ENCODE measurements at regions not wholly inside any gene's neighbourhood (a gene's known extent, or its start where the extent isn't known, plus 50 kb on each side); places are given as distances from the start of the nearest gene placed in this dataset.

GRCh38 chr4:148716431-148717052 lies 274.3 kb upstream of the NR3C2 start:
- POLR2A ChIA-PET = no interaction called here
- Mint-ChIP-seq H3K36me3 (ENCODE audit: insufficient read depth, unreplicated experiment) (no peaks in the 10 kb centered on the region), H3K27ac (ENCODE audit: low read depth, unreplicated experiment) (no peak overlapping the region), H3K9me3 (ENCODE audit: unreplicated experiment) (no peaks in the 10 kb centered on the region), H3K4me3 (ENCODE audit: unreplicated experiment) (no peak overlapping the region), H3K4me1 (ENCODE audit: insufficient read depth, unreplicated experiment) (no peaks in the 10 kb centered on the region), H3K27me3 (ENCODE audit: insufficient read depth, unreplicated experiment) (no peaks in the 10 kb centered on the region)
- DNase-seq (ENCODE audit: unreplicated experiment) = no peak
- no TSS peak for BruUV-seq (replicated peaks)
- no peak for TF ChIP-seq CTCF (IDR thresholded peaks at IDR 0.05; ENCODE audit: unreplicated experiment)
- intact Hi-C loops (cut with micrococcal nuclease) = no loop called here
- CTCF ChIA-PET = no interaction called here

- CTCF ChIA-PET = no interaction called here
- BruUV-seq (replicated peaks) = no TSS peak
- H3K36me3 Mint-ChIP-seq (ENCODE audit: insufficient read depth, unreplicated experiment) = no peaks in the 10 kb centered on the region
- TF ChIP-seq CTCF (IDR thresholded peaks at IDR 0.05; ENCODE audit: unreplicated experiment) = no peak
- H3K4me3 Mint-ChIP-seq (ENCODE audit: unreplicated experiment) = no peak overlapping the region
- H3K9me3 Mint-ChIP-seq (ENCODE audit: unreplicated experiment) = peaks cover 13% of the 10 kb centered on the region
- no peak for DNase-seq (ENCODE audit: unreplicated experiment)
- H3K27me3 Mint-ChIP-seq (ENCODE audit: insufficient read depth, unreplicated experiment) = no peaks in the 10 kb centered on the region
- intact Hi-C loops (cut with micrococcal nuclease) = no loop called here
- H3K4me1 Mint-ChIP-seq (ENCODE audit: insufficient read depth, unreplicated experiment) = no peaks in the 10 kb centered on the region
- H3K27ac Mint-ChIP-seq (ENCODE audit: low read depth, unreplicated experiment) = no peak overlapping the region
- POLR2A ChIA-PET = interaction anchor here (0.5 kb wide), 1 partner anchor 260 kb away, joined by 3 read pairs; no protein-coding TSS in a partner anchor
Measured at GRCh38 chr4:148704291-148704690, 262.1 kb upstream of the NR3C2 start.

GRCh38 chr4:148694702-148695101 lies 252.5 kb upstream of the NR3C2 start:
- CTCF ChIA-PET = interaction anchor here (0.6 kb wide), 1 partner anchor 12 kb away, joined by 3 read pairs; no protein-coding TSS in a partner anchor
- no peak for DNase-seq (ENCODE audit: unreplicated experiment)

More at GRCh38 chr4:148694702-148695101, 252.5 kb upstream of the NR3C2 start:
- Mint-ChIP-seq H3K9me3 (ENCODE audit: unreplicated experiment) (no peaks in the 10 kb centered on the region), H3K4me1 (ENCODE audit: insufficient read depth, unreplicated experiment) (no peaks in the 10 kb centered on the region), H3K27ac (ENCODE audit: low read depth, unreplicated experiment) (no peak overlapping the region), H3K4me3 (ENCODE audit: unreplicated experiment) (no peak overlapping the region), H3K27me3 (ENCODE audit: insufficient read depth, unreplicated experiment) (no peaks in the 10 kb centered on the region), H3K36me3 (ENCODE audit: insufficient read depth, unreplicated experiment) (no peaks in the 10 kb centered on the region)
- POLR2A ChIA-PET = no interaction called here
- intact Hi-C loops (cut with micrococcal nuclease) = no loop called here
- TF ChIP-seq CTCF (IDR thresholded peaks at IDR 0.05; ENCODE audit: unreplicated experiment) = no peak
- no TSS peak for BruUV-seq (replicated peaks)
